Activated T-helper 1 cell treated with anti-CD3 and anti-CD28 coated beads, Interleukin-12 subunit alpha, Interleukin-12 subunit beta, Interleukin-2, Interleukin-4 antibody, amounts not matched to agents 30 ng/mL and 10 ng/mL and 1 ng/mL, durations not matched to agents 14 hours and 24 hours and 36 hours (primary cell): ENCODE measurements at regions not wholly inside any gene's neighbourhood (a gene's known extent, or its start where the extent isn't known, plus 50 kb on each side); places are given as distances from the start of the nearest gene placed in this dataset.

Experiments used
- DNase-seq: peaks from one replicate; pipeline ENCODE4 v3.0.0; 2021; ENCODE audit warnings: low spot score
- H3K27ac Mint-ChIP-seq: one replicate; pipeline ENCODE4 v1.8.0; 2021; ENCODE audit warnings: mild to moderate bottlenecking, mixed read lengths
- H3K27me3 Mint-ChIP-seq: one replicate; pipeline ENCODE4 v1.8.0; 2022; ENCODE audit warnings: mild to moderate bottlenecking, moderate library complexity, mixed read lengths; ENCODE audit not compliant: insufficient read depth
- H3K36me3 Mint-ChIP-seq: one replicate; pipeline ENCODE4 v1.8.0; 2021; ENCODE audit warnings: low read depth, mixed read lengths
- H3K4me1 Mint-ChIP-seq: one replicate; pipeline ENCODE4 v1.8.0; 2021; ENCODE audit warnings: low read depth, mixed read lengths
- H3K4me3 Mint-ChIP-seq: one replicate; pipeline ENCODE4 v1.8.0; 2021; ENCODE audit warnings: mild to moderate bottlenecking, moderate library complexity, mixed read lengths
- H3K9me3 Mint-ChIP-seq: one replicate; pipeline ENCODE4 v1.8.0; 2021; ENCODE audit warnings: mixed read lengths
- intact Hi-C: fragments of 100-400 bp; cut with micrococcal nuclease; formaldehyde crosslinking; loops from one replicate; pipeline ENCODE4 v1.15.1; 2024

- no peaks in the 10 kb centered on the region for H3K4me1 Mint-ChIP-seq
- H3K9me3 Mint-ChIP-seq = no peaks in the 10 kb centered on the region
- DNase-seq = no peak
- no peak overlapping the region for H3K4me3 Mint-ChIP-seq
- no peaks in the 10 kb centered on the region for H3K36me3 Mint-ChIP-seq
- no peak overlapping the region for H3K27ac Mint-ChIP-seq
- peaks cover 4% of the 10 kb centered on the region for H3K27me3 Mint-ChIP-seq
- intact Hi-C loops = no loop called here
These were observed 78.0 kb upstream of the ST8SIA2 start for GRCh38 chr15:92315595-92316211.

GRCh38 chr15:92316586-92317295 lies 76.9 kb upstream of the ST8SIA2 start:
- intact Hi-C loops = no loop called here
- H3K4me1 Mint-ChIP-seq = no peaks in the 10 kb centered on the region
- peaks cover 4% of the 10 kb centered on the region for H3K27me3 Mint-ChIP-seq
- no peaks in the 10 kb centered on the region for H3K36me3 Mint-ChIP-seq
- DNase-seq = no peak
- H3K9me3 Mint-ChIP-seq = no peaks in the 10 kb centered on the region
- no peak overlapping the region for H3K4me3 Mint-ChIP-seq
- no peak overlapping the region for H3K27ac Mint-ChIP-seq

GRCh38 chr15:92320012-92320699 lies 73.5 kb upstream of the ST8SIA2 start:
- Mint-ChIP-seq H3K4me1 (no peaks in the 10 kb centered on the region), H3K27ac (no peak overlapping the region), H3K36me3 (no peaks in the 10 kb centered on the region), H3K9me3 (no peaks in the 10 kb centered on the region), H3K4me3 (no peak overlapping the region), H3K27me3 (peaks cover 4% of the 10 kb centered on the region)
- intact Hi-C loops = no loop called here
- no peak for DNase-seq

GRCh38 chr15:92322566-92323355 lies 70.9 kb upstream of the ST8SIA2 start:
- no peaks in the 10 kb centered on the region for H3K9me3 Mint-ChIP-seq
- H3K4me3 Mint-ChIP-seq = no peak overlapping the region
- no peak for DNase-seq
- H3K27ac Mint-ChIP-seq = no peak overlapping the region
- H3K36me3 Mint-ChIP-seq = no peaks in the 10 kb centered on the region
- no peaks in the 10 kb centered on the region for H3K4me1 Mint-ChIP-seq
- peaks cover 2% of the 10 kb centered on the region for H3K27me3 Mint-ChIP-seq
- intact Hi-C loops = no loop called here

- H3K9me3 Mint-ChIP-seq = no peaks in the 10 kb centered on the region
- DNase-seq = no peak
- no peaks in the 10 kb centered on the region for H3K36me3 Mint-ChIP-seq
- no peak overlapping the region for H3K4me3 Mint-ChIP-seq
- H3K4me1 Mint-ChIP-seq = no peaks in the 10 kb centered on the region
- intact Hi-C loops = no loop called here
- no peak overlapping the region for H3K27ac Mint-ChIP-seq
- peaks cover 2% of the 10 kb centered on the region for H3K27me3 Mint-ChIP-seq
These were observed 70.2 kb upstream of the ST8SIA2 start for GRCh38 chr15:92323525-92323924.

GRCh38 chr15:92324101-92324963 lies 69.3 kb upstream of the ST8SIA2 start:
- no peaks in the 10 kb centered on the region for H3K36me3 Mint-ChIP-seq
- H3K27me3 Mint-ChIP-seq = peaks cover 2% of the 10 kb centered on the region
- no peak for DNase-seq
- no peak overlapping the region for H3K27ac Mint-ChIP-seq
- no peak overlapping the region for H3K4me3 Mint-ChIP-seq
- intact Hi-C loops = no loop called here
- no peaks in the 10 kb centered on the region for H3K4me1 Mint-ChIP-seq
- no peaks in the 10 kb centered on the region for H3K9me3 Mint-ChIP-seq

GRCh38 chr15:92326236-92326635 lies 67.4 kb upstream of the ST8SIA2 start:
- H3K27ac Mint-ChIP-seq = no peak overlapping the region
- intact Hi-C loops = no loop called here
- no peaks in the 10 kb centered on the region for H3K27me3 Mint-ChIP-seq
- H3K36me3 Mint-ChIP-seq = no peaks in the 10 kb centered on the region
- no peaks in the 10 kb centered on the region for H3K9me3 Mint-ChIP-seq
- H3K4me1 Mint-ChIP-seq = no peaks in the 10 kb centered on the region
- no peak for DNase-seq
- no peak overlapping the region for H3K4me3 Mint-ChIP-seq

- H3K27me3 Mint-ChIP-seq = no peaks in the 10 kb centered on the region
- H3K4me1 Mint-ChIP-seq = no peaks in the 10 kb centered on the region
- DNase-seq = no peak
- H3K9me3 Mint-ChIP-seq = no peaks in the 10 kb centered on the region
- no peak overlapping the region for H3K4me3 Mint-ChIP-seq
- H3K36me3 Mint-ChIP-seq = no peaks in the 10 kb centered on the region
- intact Hi-C loops = no loop called here
- no peak overlapping the region for H3K27ac Mint-ChIP-seq
These were observed 66.6 kb upstream of the ST8SIA2 start for GRCh38 chr15:92327033-92327432.

GRCh38 chr15:92328207-92328606 lies 65.5 kb upstream of the ST8SIA2 start:
- DNase-seq = no peak
- H3K36me3 Mint-ChIP-seq = no peaks in the 10 kb centered on the region
- no peak overlapping the region for H3K27ac Mint-ChIP-seq
- intact Hi-C loops = no loop called here
- no peaks in the 10 kb centered on the region for H3K27me3 Mint-ChIP-seq
- no peaks in the 10 kb centered on the region for H3K4me1 Mint-ChIP-seq
- no peaks in the 10 kb centered on the region for H3K9me3 Mint-ChIP-seq
- H3K4me3 Mint-ChIP-seq = no peak overlapping the region

- Mint-ChIP-seq H3K9me3 (no peaks in the 10 kb centered on the region), H3K4me3 (no peak overlapping the region), H3K27ac (no peak overlapping the region), H3K27me3 (no peaks in the 10 kb centered on the region), H3K4me1 (no peaks in the 10 kb centered on the region), H3K36me3 (no peaks in the 10 kb centered on the region)
- DNase-seq = no peak
- intact Hi-C loops = no loop called here
These were observed 61.4 kb upstream of the ST8SIA2 start for GRCh38 chr15:92332125-92332899.

- Mint-ChIP-seq H3K27ac (no peak overlapping the region), H3K27me3 (no peaks in the 10 kb centered on the region), H3K4me1 (no peaks in the 10 kb centered on the region), H3K9me3 (no peaks in the 10 kb centered on the region), H3K36me3 (no peaks in the 10 kb centered on the region), H3K4me3 (no peak overlapping the region)
- intact Hi-C loops = no loop called here
- DNase-seq = no peak
These were observed 60.0 kb upstream of the ST8SIA2 start for GRCh38 chr15:92333709-92334108.
